NB4 (cell line): ENCODE measurements at regions not wholly inside any gene's neighbourhood (a gene's known extent, or its start where the extent isn't known, plus 50 kb on each side); places are given as distances from the start of the nearest gene placed in this dataset.

ENCODE experiments used
- CTCF ChIP-seq: IDR thresholded peaks from one replicate; pipeline ENCODE4 v1.5.1; 2012; ENCODE audit warnings: low read depth, low read length
- MYC ChIP-seq: IDR thresholded peaks from 2 replicates; pipeline ENCODE4 v1.6.1; 2011; ENCODE audit warnings: low read depth, low read length

GRCh38 chr4:59044286-59044900 is 1934.2 kb upstream of the IGFBP7 start:
- no peak for TF ChIP-seq CTCF
- no peak for TF ChIP-seq MYC
